Endothelial cell (in vitro differentiated cells): ENCODE measurements at regions not wholly inside any gene's neighbourhood (a gene's known extent, or its start where the extent isn't known, plus 50 kb on each side); places are given as distances from the start of the nearest gene placed in this dataset.
"Not testable (repeated sequence)": the region's sequence is repeated elsewhere in the genome, so short reads cannot be mapped to it uniquely, and the experiment has no call there.

Experiments used
- DNase-seq: peaks from one replicate; pipeline ENCODE4 v3.0.0; 2021; ENCODE audit warnings: low spot score
- H3K27ac Mint-ChIP-seq: one replicate; pipeline ENCODE4 v1.8.0; 2021; ENCODE audit warnings: mixed read lengths, inconsistent platforms; ENCODE audit not compliant: unreplicated experiment
- H3K27me3 Mint-ChIP-seq: one replicate; pipeline ENCODE4 v1.8.0; 2021; ENCODE audit warnings: mild to moderate bottlenecking, moderate library complexity, mixed read lengths, inconsistent platforms; ENCODE audit not compliant: unreplicated experiment
- H3K36me3 Mint-ChIP-seq: one replicate; pipeline ENCODE4 v1.8.0; 2021; ENCODE audit warnings: mild to moderate bottlenecking, low read depth, mixed read lengths, inconsistent platforms; ENCODE audit not compliant: unreplicated experiment
- H3K4me1 Mint-ChIP-seq: one replicate; pipeline ENCODE4 v1.8.0; 2021; ENCODE audit warnings: mild to moderate bottlenecking, mixed read lengths, inconsistent platforms; ENCODE audit not compliant: unreplicated experiment
- H3K4me3 Mint-ChIP-seq: one replicate; pipeline ENCODE4 v1.8.0; 2021; ENCODE audit warnings: mild to moderate bottlenecking, mixed read lengths, inconsistent platforms; ENCODE audit not compliant: unreplicated experiment
- H3K9me3 Mint-ChIP-seq: one replicate; pipeline ENCODE4 v1.8.0; 2021; ENCODE audit warnings: mixed read lengths, inconsistent platforms; ENCODE audit not compliant: unreplicated experiment
- CTCF ChIP-seq: fragments of 200-600 bp; sonication (generic); IDR thresholded peaks from one replicate; pipeline ENCODE4 v1.5.0; 2021; ENCODE audit warnings: antibody characterized with exemption; ENCODE audit not compliant: unreplicated experiment

- H3K4me3 Mint-ChIP-seq: no peak overlapping the region
- TF ChIP-seq CTCF: no peak
- no peaks in the 10 kb centered on the region for H3K27me3 Mint-ChIP-seq
- H3K9me3 Mint-ChIP-seq: no peaks in the 10 kb centered on the region
- no peak for DNase-seq
- no peak overlapping the region for H3K27ac Mint-ChIP-seq
- H3K4me1 Mint-ChIP-seq: no peaks in the 10 kb centered on the region
- H3K36me3 Mint-ChIP-seq: no peaks in the 10 kb centered on the region
Observed at GRCh38 chr18:43978174-43978573, 700.9 kb upstream of the SYT4 start.

GRCh38 chr18:43982582-43982981 is 698.1 kb upstream of the SETBP1 start:
- no peaks in the 10 kb centered on the region for H3K9me3 Mint-ChIP-seq
- DNase-seq: no peak
- H3K4me1 Mint-ChIP-seq: no peaks in the 10 kb centered on the region
- H3K36me3 Mint-ChIP-seq: no peaks in the 10 kb centered on the region
- no peaks in the 10 kb centered on the region for H3K27me3 Mint-ChIP-seq
- H3K27ac Mint-ChIP-seq: no peak overlapping the region
- H3K4me3 Mint-ChIP-seq: no peak overlapping the region
- TF ChIP-seq CTCF: no peak

GRCh38 chr18:43987061-43987460 is 693.6 kb upstream of the SETBP1 start:
- H3K27ac Mint-ChIP-seq, H3K36me3 Mint-ChIP-seq, DNase-seq, H3K9me3 Mint-ChIP-seq, H3K4me3 Mint-ChIP-seq, H3K4me1 Mint-ChIP-seq, H3K27me3 Mint-ChIP-seq: not testable (repeated sequence)

GRCh38 chr18:43992741-43993140 is 687.9 kb upstream of the SETBP1 start:
- no peaks in the 10 kb centered on the region for H3K4me1 Mint-ChIP-seq
- no peak overlapping the region for H3K27ac Mint-ChIP-seq
- no peaks in the 10 kb centered on the region for H3K27me3 Mint-ChIP-seq
- no peak overlapping the region for H3K4me3 Mint-ChIP-seq
- DNase-seq: no peak
- no peak for TF ChIP-seq CTCF
- H3K9me3 Mint-ChIP-seq: peaks cover 4% of the 10 kb centered on the region
- no peaks in the 10 kb centered on the region for H3K36me3 Mint-ChIP-seq

- H3K4me3 Mint-ChIP-seq: no peak overlapping the region
- H3K36me3 Mint-ChIP-seq: no peaks in the 10 kb centered on the region
- no peak for DNase-seq
- H3K4me1 Mint-ChIP-seq: no peaks in the 10 kb centered on the region
- no peaks in the 10 kb centered on the region for H3K27me3 Mint-ChIP-seq
- TF ChIP-seq CTCF: no peak
- H3K9me3 Mint-ChIP-seq: no peaks in the 10 kb centered on the region
- no peak overlapping the region for H3K27ac Mint-ChIP-seq
Observed at GRCh38 chr18:43994381-43994780, 686.3 kb upstream of the SETBP1 start.

- Mint-ChIP-seq H3K9me3 (no peaks in the 10 kb centered on the region), H3K4me1 (peaks cover under 1% of the 10 kb centered on the region), H3K27ac (no peak overlapping the region), H3K27me3 (no peaks in the 10 kb centered on the region), H3K36me3 (no peaks in the 10 kb centered on the region), H3K4me3 (no peak overlapping the region)
- no peak for TF ChIP-seq CTCF
- DNase-seq: no peak
Observed at GRCh38 chr18:44013871-44014270, 666.8 kb upstream of the SETBP1 start.
